GM10266 (cell line): ENCODE measurements at regions not wholly inside any gene's neighbourhood (a gene's known extent, or its start where the extent isn't known, plus 50 kb on each side); places are given as distances from the start of the nearest gene placed in this dataset.
"Not testable (repeated sequence)": the region's sequence is repeated elsewhere in the genome, so short reads cannot be mapped to it uniquely, and the experiment has no call there.

Experiments used
- DNase-seq: peaks from one replicate; pipeline ENCODE4 v3.0.0; 2012; ENCODE audit errors: extremely low spot score
- CTCF ChIP-seq: IDR thresholded peaks from 2 replicates; pipeline ENCODE4 v1.5.1; 2012; ENCODE audit warnings: mild to moderate bottlenecking, low read depth; ENCODE audit not compliant: control insufficient read depth, insufficient read depth; ENCODE audit errors: missing control alignments

GRCh38 chr2:109707281-109708147, 86.6 kb upstream of the RGPD5 start:
- no peak for TF ChIP-seq CTCF
- DNase-seq, result no peak

- no peak for DNase-seq
- no peak for TF ChIP-seq CTCF
These were observed 83.4 kb upstream of the RGPD5 start for GRCh38 chr2:109710505-109711229.

GRCh38 chr2:109711230-109712122, 82.6 kb upstream of the RGPD5 start:
- DNase-seq, result no peak
- no peak for TF ChIP-seq CTCF

GRCh38 chr2:109712123-109712449, 82.0 kb upstream of the RGPD5 start:
- no peak for DNase-seq
- no peak for TF ChIP-seq CTCF

- no peak for TF ChIP-seq CTCF
These were observed 81.4 kb upstream of the RGPD5 start for GRCh38 chr2:109712746-109713145.

GRCh38 chr2:109715313-109715805, 78.7 kb upstream of the RGPD5 start:
- TF ChIP-seq CTCF, result peak; percentile 9
- no peak for DNase-seq

More at GRCh38 chr2:109712746-109713145, 81.4 kb upstream of the RGPD5 start:
- no peak for DNase-seq

- DNase-seq, result not testable (repeated sequence)
These were observed 77.5 kb upstream of the RGPD5 start for GRCh38 chr2:109716596-109716995.
